H1 (cell line): ENCODE measurements at regions not wholly inside any gene's neighbourhood (a gene's known extent, or its start where the extent isn't known, plus 50 kb on each side); places are given as distances from the start of the nearest gene placed in this dataset.

ENCODE experiments used
- BCL11A ChIP-seq, 2 experiments: IDR thresholded peaks; one replicate each; pipeline ENCODE4 v1.6.1; 2011; ENCODE audit warnings: low read depth in 2 of 2, low read length in 2 of 2, mild to moderate bottlenecking in 2 of 2
- TEAD4 ChIP-seq: IDR thresholded peaks from 2 replicates; pipeline ENCODE4 v1.6.1; 2012; ENCODE audit warnings: low read depth, low read length, inconsistent platforms, mixed read lengths

GRCh38 chr10:44714451-44714850 lies 196.7 kb upstream of the TMEM72 start (continued):
- no peak for TF ChIP-seq BCL11A (IDR thresholded peaks at IDR 0.05; ENCODE audit: low read depth in 2 of 2, low read length in 2 of 2)
- TF ChIP-seq TEAD4: no peak
